ENCODE measurements at regions not wholly inside any gene's neighbourhood (a gene's known extent, or its start where the extent isn't known, plus 50 kb on each side); places are given as distances from the start of the nearest gene placed in this dataset.

GRCh38 chr15:38648121-38648843 lies 83.7 kb upstream of the RASGRP1 start:
- no peak for DNase-seq

- DNase-seq = no peak
These were observed 85.8 kb upstream of the RASGRP1 start for GRCh38 chr15:38650384-38650783.

GRCh38 chr15:38650936-38651327 lies 86.3 kb upstream of the RASGRP1 start:
- DNase-seq = no peak

GRCh38 chr15:38651328-38652038 lies 86.9 kb upstream of the RASGRP1 start:
- no peak for DNase-seq

- no peak for DNase-seq
These were observed 87.7 kb upstream of the RASGRP1 start for GRCh38 chr15:38652183-38652794.

- DNase-seq = no peak
These were observed 88.4 kb upstream of the RASGRP1 start for GRCh38 chr15:38652998-38653397.

GRCh38 chr15:38658431-38658830 lies 93.8 kb upstream of the RASGRP1 start:
- no peak for DNase-seq

GRCh38 chr15:38660738-38661137 lies 96.1 kb upstream of the RASGRP1 start:
- DNase-seq = no peak

GRCh38 chr15:38662033-38662802 lies 97.6 kb upstream of the RASGRP1 start:
- no peak for DNase-seq

GRCh38 chr15:38662805-38663204 lies 98.2 kb upstream of the RASGRP1 start:
- DNase-seq = no peak

GRCh38 chr15:38665586-38666305 lies 101.1 kb upstream of the RASGRP1 start:
- DNase-seq = no peak

- DNase-seq = no peak
These were observed 102.4 kb upstream of the RASGRP1 start for GRCh38 chr15:38666865-38667510.

- DNase-seq = no peak
These were observed 103.6 kb upstream of the RASGRP1 start for GRCh38 chr15:38667890-38668850.

- DNase-seq = no peak
These were observed 104.3 kb upstream of the RASGRP1 start for GRCh38 chr15:38668898-38669391.

- no peak for DNase-seq
These were observed 105.8 kb upstream of the RASGRP1 start for GRCh38 chr15:38670128-38671005.

- no peak for DNase-seq
These were observed 106.4 kb upstream of the RASGRP1 start for GRCh38 chr15:38671006-38671387.

GRCh38 chr15:38671675-38672254 lies 107.2 kb upstream of the RASGRP1 start:
- no peak for DNase-seq

- DNase-seq = no peak
These were observed 107.7 kb upstream of the RASGRP1 start for GRCh38 chr15:38672273-38672672.
